T-helper 2 cell treated with Interferon-gamma antibody and Interleukin-4, amounts not matched to agents 100 ng/mL and 5 ng/mL, for 36 hours (primary cell): ENCODE measurements at regions not wholly inside any gene's neighbourhood (a gene's known extent, or its start where the extent isn't known, plus 50 kb on each side); places are given as distances from the start of the nearest gene placed in this dataset.
"Not testable (repeated sequence)": the region's sequence is repeated elsewhere in the genome, so short reads cannot be mapped to it uniquely, and the experiment has no call there.

Source experiments
- intact Hi-C: fragments of 100-400 bp; cut with micrococcal nuclease; formaldehyde crosslinking; loops from one replicate; pipeline ENCODE4 v1.15.1; 2023

DNA sequence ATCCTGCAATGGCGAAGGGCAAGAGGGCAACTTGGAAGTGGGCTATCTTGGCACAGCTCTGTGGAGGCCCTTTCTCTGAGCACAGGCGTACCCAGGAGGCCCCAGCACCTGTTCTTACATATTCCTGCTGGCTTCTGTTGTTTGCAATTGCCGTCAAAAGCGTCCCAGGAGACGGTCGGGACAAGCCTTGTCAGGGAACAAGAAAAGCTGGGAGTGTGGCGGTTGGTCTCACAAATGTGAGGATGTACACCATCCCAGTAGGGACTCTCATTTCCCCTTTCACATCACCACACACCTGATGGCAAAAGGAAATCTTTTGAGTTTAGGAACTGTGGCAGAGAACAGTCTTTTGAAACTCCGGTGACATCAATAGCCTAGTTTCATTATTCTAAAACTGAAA, 94.7 kb upstream of the EFEMP1 start:
- intact Hi-C loops, result no loop called here

DNA sequence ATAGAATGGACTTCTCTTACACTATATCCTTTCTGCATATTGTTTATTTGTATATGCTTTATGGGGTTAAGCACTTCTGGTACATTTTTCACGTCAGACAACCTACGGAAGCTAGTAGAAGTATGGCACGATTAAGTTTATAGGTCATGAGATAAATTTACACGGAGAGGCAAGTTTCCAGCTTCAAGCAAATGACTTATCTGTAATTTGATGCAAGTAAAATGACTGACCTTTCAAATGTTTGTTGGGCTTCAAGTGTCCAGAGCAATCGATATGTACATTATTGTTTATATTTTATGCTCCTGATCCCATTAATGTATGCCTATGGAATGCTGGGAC, 97.5 kb upstream of the EFEMP1 start:
- intact Hi-C loops, result no loop called here

DNA sequence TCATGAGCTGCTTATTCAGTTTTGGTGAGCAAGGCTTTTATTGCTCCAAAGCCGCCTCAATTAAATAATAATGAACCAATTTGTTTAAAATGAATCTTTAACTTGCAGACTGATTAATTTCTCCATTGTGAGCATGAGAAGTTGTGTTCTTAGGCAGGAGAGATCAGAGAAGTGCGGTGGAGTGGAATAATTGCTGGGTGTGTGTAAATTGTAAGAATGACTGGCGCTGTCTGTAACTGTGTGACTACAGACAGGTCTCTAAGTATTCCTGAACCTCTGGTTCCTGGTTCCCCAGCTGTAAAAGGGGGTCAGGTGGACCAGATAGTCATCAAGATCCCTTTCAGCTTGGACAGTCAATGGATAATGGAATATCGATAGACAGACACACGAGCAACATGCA, 98.0 kb upstream of the EFEMP1 start:
- intact Hi-C loops, result no loop called here

DNA sequence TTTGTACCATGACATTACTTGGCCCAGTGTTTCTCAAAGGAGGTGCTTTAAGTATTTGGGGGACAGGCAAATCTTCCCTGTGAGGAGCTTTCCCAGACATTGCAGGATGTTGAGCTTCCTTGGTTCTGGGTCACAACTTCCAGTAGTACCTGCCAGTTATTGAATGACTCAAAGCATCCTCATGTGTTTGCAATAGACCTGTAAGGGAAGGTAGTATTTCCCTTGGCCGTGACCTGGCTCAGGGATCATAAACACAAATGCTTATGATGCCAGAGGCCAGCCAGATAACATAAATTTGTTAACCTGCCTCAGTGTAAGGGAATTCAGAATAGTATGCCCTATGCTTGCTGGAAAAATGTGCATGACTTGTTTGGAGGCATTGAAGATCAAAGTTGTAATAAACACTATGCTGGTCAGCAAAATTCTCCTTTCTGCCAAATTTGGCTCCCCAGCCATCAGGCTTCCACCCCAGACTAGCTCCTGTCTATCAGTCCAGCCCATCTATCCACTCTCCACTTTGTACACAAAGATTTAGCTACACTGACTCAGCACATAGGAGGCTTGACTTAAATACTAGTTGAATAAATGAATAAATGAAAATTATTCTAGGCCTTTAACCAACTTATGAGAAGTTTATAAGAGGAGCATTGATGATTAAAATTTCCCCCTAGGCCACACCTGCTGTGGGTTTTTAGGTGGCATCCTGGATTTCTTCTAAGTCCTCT, 102.0 kb upstream of the EFEMP1 start:
- intact Hi-C loops, result no loop called here

DNA sequence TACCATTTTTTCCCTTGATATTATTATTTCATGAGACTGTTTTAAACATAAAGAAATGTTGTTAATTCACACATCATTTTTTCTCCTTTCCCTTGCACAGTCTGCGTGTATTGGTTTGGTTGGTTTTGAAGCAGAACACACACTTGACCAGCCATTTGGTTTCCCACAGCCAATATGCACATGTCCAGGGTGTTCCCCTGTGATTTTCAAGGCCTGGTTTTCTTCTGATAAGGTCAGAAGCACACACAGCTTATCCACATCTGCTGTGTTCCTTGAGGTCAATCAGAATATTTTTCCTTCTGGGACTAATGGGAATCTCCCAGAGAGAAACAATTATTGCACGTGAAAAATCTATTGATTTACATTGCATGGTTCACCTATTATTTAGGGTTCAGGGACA, 103.2 kb upstream of the EFEMP1 start:
- intact Hi-C loops, result no loop called here

DNA sequence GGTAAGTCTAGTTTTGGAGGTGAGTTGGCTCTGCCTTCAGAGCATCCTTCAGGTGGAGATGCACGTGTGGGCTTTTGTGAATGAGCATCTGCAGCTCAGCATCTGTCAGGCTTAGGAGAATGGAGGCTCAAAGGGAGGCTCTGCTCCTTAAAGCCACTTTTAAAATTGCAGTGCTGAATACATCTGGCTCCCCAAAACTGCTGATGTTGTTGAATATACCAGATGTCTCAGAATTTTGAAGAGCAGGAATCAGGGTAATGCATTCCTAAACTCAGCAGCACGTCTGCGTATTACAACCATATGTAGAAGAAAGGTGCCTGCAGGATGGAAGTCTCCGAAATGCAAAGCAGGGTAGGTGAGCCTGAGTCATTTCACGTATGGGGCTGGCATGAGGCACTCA, 106.5 kb upstream of the EFEMP1 start:
- intact Hi-C loops, result no loop called here

DNA sequence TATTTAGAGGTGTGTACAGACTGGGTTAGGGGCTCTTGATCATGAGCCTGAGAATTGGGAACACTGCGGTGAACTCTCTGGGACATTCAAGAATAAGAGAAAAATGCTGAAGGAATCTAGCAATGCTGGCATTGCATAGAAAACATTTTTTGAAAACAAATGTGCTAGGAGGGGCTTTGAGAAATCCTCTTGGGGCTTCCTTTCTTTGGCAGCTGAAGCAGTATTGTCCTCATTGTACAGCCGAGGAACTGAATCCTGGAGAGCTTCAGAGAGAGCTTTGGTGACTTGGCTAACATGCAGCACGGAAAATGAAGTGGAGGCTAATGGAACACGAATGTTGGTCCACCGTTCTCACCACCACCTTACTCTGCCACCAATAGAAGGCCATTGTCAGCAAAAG, 107.3 kb upstream of the EFEMP1 start:
- intact Hi-C loops, result no loop called here

DNA sequence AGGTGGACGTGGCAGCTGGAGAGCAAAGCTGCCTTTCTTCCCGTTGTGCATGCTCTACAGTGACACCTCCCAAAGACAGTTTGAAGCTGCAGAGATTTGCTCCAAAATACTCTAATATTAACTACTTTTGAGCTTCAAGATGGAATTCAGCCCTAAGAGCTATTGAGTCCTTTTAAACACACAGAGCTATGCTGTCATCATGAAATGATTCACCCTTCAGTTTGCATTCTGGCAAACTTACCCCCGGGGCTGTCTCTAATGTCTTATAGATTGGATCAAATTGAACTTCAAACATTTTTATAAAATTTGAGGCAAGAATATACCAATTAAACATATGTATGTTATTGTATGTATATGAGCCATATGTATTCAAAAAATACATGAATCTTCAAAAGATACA, 110.7 kb upstream of the EFEMP1 start:
- intact Hi-C loops, result no loop called here

DNA sequence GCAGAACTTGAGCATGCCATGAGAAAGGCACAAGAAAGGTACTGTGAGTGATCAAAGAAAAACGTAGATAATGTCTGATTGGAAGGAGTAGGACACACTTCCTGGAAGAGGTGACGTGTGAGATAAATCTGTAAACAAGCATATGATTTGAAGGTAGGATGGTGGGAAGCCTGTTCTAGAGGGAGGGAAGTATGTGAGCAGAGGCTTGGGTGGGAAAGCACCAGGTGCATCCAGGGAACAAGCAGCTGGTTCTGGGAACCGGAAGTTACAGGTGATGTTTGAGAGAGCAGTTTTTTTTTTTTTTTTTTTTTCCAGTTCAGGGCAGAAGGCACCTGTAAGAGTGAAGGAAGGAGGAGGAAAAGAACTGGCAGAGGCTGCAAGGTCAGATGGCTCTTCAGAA, 116.6 kb upstream of the EFEMP1 start:
- intact Hi-C loops, result no loop called here

DNA sequence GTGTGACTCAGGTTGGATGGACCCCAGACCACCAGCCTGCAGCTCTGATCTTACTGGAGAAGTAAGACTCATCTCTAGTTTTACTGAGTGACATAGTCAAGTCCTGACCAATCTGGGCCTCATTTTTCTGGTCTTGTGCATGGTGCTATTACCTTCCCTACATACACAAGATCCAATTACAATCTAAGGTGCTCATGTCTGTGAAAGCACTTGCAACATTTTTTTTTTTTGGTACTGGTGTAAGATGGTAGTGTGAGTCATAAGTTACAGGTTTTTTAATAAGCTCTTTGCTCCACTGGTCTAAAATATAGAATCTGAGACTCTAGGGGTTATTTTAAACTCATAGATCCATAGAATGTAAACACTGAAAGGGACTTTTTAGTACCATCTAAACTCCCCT, 117.3 kb upstream of the EFEMP1 start:
- intact Hi-C loops, result no loop called here

DNA sequence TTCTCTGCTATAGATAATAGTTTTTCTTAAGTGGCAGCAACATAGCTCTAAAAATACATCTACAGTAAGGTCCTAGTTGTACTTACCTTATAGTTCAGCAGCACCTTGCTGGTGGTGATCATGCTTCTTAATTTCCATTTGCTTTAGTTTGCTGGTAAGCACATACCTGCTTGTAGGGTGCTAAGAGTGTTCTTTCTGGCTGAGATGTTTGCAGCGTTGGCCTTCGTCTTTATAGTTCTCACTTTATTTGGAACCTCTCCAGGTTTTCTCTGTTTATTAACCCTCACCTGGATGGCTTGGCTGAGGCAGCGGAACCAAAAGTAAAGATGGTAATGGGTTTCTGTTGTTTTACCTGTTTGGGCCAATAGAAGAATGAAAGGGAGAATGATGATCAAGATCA, 123.6 kb upstream of the EFEMP1 start:
- intact Hi-C loops, result no loop called here

DNA sequence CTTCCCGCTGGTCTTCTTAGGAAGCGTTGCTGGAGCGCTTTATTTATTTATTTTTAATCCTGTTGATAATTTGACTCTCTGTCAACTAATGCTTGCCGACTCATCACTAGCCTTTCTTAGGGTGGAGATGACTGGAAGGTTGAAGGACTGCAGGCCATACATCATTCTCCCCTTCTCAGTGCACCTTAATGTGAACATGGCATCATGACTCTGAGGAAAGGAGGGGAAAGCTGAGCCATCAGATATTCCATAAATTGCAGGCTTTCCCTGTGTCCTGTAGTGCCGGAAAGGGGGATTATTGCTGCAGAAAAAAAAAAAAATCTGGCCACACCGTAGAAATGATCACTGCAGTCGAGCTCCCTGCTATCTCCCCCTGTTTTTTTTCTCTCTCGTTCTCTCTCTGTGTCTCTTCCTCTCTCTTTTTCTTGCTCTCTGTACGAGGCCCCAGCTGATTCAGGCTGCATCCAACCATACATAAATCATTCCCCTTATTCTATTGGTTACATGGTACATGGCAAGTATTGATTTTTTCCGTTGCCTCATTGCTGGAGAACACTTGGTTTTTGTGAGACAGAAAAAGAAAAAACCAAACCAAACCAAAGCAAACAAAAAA, 125.8 kb upstream of the EFEMP1 start:
- intact Hi-C loops, result no loop called here

DNA sequence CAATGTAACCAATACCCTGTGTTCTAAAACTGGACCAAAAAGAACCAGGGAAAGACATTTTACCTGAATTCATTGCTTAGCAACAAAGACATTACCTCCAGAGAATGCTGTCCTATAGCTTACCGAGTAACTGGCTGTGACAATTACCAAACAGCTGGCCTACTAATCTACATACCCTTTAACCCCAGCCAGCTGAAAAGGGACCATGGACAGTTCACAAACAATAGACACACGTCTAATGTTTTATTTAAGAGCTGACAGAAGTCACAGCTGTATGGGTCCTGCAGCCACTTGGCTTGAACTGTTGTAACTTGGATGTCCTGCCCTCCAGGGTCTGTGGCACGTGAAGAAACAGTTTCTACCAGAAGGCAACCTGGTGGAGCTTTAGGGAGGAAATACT, 130.1 kb upstream of the EFEMP1 start:
- intact Hi-C loops, result no loop called here

DNA sequence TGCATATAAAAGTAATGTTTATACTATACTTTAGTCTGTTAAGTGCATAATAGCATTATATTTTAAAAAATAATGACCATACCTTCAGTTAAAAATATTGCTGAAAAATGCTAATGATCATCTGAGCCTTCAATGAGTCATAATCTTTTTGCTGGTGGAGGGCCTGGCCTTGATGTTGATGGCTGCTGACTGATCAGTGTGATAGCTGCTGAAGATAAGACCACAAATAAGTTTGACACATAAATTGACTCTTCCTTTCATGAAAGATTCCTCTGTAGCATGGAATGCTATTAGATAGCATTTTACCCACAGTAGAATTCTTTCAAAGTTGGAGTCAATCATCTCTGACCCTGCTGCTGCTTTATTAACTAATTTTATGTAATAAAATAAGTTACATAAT, 128.4 kb upstream of the CCDC85A start:
- intact Hi-C loops, result no loop called here

DNA sequence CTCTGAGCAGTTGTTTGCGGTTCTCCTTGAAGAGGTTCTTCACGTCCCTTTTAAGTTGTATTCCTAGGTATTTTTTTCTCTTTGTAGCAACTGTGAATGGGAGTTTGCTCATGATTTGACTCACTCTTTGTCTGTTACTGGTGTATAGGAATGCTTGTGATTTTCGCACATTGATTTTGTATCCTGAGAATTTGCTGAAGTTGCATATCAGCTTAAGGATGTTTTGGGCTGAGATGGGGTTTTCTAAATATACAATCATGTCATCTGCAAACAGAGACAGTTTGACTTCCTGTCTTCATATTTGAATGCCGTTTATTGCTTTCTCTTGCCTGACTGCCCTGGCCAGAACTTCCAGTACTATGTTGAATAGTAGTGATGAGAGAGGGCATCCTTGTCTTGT, 122.5 kb upstream of the CCDC85A start:
- intact Hi-C loops, result not testable (repeated sequence)

DNA sequence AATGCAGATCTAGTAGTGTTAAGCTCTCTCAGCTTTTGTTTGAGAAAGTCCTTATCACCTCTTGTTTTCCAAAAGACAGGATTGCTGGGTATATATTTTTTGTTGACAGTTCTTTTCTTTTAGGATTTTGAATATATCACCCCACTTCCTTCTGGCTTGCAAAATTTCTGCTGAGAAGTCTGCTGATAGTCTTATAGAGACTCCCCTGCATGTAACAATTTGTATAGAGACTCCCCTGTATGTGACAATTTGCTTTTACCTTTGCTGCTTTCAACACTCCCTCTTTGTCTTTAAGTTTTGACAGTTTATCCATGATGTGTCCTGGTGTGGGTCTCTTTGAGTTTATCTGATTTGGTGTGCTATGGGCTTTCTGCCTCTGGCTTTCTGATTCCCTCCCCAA, 115.0 kb upstream of the CCDC85A start:
- intact Hi-C loops, result no loop called here

DNA sequence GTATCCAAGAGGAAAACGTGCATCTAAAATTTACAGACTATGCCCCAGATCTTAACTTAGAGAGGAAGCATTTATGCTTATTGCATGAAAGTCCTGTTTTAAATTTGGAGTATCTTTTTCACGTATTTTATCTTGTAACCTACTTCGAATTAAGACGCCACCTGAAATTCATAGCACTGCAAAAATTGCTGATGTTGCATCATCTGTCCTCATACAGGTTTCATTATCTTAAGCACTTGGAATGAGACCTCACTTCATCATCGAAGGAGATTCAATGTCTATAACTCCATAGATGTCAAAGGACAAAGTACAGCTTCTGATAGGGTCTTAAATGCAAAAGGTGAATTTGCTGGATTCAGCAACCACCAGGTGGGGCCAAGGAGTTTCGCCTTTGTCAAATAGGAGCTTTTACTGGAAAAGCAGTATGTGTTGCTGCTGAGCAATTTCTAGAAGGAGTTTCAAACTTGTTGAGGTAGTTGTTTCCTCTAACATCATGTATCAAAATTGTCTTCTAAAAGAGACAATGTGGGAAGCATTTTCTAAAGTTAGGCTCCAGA, 106.4 kb upstream of the CCDC85A start:
- intact Hi-C loops, result no loop called here

DNA sequence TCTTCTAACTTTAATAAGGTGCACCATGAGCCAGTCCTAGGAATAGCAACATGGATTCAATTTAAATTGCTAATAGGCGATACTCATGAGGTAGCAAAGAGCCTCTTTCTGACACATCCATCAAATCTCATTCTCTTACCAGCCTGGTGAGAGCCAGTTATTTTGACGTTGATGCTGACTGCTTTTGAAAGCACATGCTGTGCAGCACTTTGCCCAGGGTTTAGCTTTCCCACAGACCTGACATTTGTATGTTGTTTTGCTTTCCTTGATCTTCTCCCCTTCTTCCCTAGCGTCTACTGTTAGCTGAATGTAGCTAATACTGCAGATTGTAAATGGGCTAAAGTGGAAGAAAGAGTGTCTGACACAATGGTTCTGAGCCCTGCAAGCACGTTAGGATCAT, 101.1 kb upstream of the CCDC85A start:
- intact Hi-C loops, result no loop called here

DNA sequence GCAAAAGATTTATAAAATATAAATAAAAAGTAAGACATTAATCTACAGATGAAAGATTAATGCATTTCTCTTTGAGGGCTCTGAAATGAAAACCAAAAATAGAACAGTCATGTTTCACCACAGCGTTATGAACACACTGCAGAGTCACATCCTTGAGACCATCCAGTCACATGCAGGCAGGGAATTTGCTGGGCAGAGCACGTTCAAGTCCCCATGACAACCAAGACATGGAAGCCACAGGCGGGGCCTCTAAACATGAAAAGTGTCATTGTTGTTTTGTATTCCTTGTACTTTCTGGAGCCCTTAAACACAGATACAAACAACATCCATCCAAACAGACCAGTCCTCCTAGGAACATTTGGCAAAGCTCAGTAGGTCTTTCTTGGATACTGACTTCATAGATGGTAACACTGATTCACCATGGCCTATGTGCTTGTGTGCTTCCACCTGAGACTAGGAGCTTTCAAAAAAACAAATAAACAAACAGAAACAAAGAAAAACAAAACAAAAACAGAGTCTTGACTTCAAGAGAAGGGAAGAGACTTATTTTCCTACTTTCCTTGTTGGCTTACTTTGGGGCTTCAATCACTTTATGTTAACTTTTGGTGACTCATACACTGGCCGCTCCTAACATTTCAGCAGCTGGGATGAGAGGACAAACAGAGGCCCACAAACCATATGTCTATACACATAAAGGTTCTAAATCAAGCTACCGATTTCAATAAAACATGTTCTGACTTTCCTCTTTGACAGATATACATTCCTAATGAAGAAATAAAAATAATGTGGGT, 99.5 kb upstream of the CCDC85A start:
- intact Hi-C loops, result no loop called here

DNA sequence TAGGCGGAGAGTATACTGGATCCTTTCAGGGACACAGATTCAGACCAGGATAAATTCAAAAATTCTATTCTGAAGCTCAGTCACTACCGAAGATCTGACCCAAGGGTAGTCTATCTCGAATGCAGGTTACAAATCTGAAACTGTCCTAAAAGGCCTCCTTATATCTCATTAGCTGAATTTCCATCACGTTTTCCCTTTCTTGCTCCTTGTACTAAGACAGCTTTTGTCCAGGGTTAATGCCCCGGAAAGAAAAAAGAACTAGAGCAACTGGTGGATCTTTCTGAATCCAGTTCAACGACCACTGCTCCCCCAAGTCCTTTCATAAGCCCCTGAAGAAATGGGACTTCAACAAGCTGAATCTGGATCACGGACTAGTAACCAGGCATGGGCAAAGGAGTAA, 97.5 kb upstream of the CCDC85A start:
- intact Hi-C loops, result no loop called here

DNA sequence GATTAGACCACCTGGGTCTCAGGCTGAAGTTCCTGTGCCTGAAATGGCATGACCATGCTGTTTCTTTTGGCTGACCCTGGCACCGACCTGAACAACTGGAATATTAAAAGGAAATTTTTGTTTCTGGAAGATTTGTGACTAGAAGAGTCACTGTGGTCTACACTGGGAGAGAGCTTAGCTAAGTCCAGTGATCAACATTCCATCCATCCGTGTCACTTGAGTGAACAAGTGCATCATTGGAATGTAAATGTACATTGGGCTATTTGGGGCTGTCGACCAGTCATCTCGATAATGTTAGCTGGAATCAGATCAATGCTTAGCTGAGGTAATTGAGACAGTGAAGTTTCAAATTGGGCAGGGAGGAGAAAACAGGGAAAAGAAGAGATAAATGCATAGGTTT, 95.4 kb upstream of the CCDC85A start:
- intact Hi-C loops, result no loop called here

DNA sequence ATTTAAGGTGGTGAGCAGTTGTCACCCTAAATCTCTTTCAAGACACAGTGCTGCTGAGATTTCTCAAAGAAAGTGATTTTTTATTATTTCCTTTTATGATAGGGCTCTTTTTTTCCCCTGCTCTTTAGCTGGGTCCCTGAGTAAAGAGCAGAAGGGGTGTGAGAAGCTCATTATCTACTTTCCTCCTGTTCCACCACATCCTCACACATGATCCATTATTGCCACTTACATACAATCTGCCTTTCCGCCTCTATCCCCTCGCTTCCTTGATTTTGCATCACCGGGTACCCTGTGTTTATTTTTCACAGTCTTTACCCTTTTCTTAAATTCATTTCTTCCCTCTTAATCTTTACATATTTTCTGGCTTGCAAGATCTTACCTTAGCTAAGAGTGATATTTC, 93.9 kb upstream of the CCDC85A start:
- intact Hi-C loops, result no loop called here

DNA sequence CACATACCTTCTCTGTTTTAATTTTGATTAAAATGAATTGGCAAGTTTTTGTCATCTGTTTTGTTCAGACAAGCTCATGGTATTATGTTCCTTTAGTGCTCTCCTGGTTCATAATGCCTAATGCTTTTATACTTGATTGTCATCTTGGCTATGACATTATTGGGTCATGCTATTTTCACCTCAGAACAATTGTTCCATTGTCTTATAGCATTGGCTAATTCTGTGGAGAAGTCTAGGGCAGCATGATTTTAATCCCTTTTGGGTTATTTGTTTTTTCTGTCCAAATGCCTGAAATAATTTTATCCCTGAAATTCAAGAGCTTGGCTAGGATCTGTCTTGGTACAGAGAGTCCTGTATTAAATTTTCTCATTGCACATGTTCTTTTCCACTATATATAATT, 83.8 kb upstream of the CCDC85A start:
- intact Hi-C loops, result no loop called here
